T-helper 2 cell treated with Interferon-gamma antibody and Interleukin-4, amounts not matched to agents 5 μg/mL and 100 μg/mL, for 36 hours (primary cell): ENCODE measurements at regions not wholly inside any gene's neighbourhood (a gene's known extent, or its start where the extent isn't known, plus 50 kb on each side); places are given as distances from the start of the nearest gene placed in this dataset.

Experiments used
- DNase-seq: peaks from one replicate; pipeline ENCODE4 v3.0.0; 2021; ENCODE audit warnings: low spot score
- H3K27ac Mint-ChIP-seq: one replicate; pipeline ENCODE4 v1.8.0; 2021; ENCODE audit warnings: mild to moderate bottlenecking, mixed read lengths
- H3K27me3 Mint-ChIP-seq: one replicate; pipeline ENCODE4 v1.8.0; 2021; ENCODE audit warnings: low read depth, mixed read lengths
- H3K36me3 Mint-ChIP-seq: one replicate; pipeline ENCODE4 v1.8.0; 2021; ENCODE audit warnings: low read depth, mixed read lengths
- H3K4me1 Mint-ChIP-seq: one replicate; pipeline ENCODE4 v1.8.0; 2021; ENCODE audit warnings: low read depth, mixed read lengths
- H3K4me3 Mint-ChIP-seq: one replicate; pipeline ENCODE4 v1.8.0; 2022; ENCODE audit warnings: mild to moderate bottlenecking, moderate library complexity, mixed read lengths
- H3K9me3 Mint-ChIP-seq: one replicate; pipeline ENCODE4 v1.8.0; 2021; ENCODE audit warnings: mixed read lengths

DNA sequence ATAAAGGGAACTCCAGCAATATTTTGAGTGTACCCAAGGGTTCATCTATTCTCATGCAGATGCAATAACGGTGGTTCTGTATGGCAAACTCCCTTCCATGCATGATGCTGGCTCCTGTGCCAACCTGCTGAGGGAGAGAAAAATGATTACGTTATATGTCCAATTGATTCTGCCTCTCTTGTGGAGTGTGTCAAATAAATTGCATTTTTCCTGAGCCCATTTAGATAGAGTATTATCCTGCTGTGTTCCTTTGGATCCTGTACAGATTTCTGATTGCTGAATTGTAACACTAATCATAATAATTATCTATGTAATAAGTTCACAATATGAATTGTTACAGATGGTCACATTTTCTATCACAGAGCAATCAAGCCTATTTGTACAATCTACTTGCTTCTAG, 821.7 kb downstream of the C4orf33 start:
- Mint-ChIP-seq H3K36me3 (no peaks in the 10 kb centered on the region), H3K4me1 (no peaks in the 10 kb centered on the region), H3K27ac (no peak overlapping the region), H3K4me3 (no peak overlapping the region), H3K27me3 (no peaks in the 10 kb centered on the region), H3K9me3 (no peaks in the 10 kb centered on the region)
- DNase-seq = no peak

GRCh38 chr4:129926936-129927335, 831.0 kb downstream of the C4orf33 start:
- H3K9me3 Mint-ChIP-seq = no peaks in the 10 kb centered on the region
- no peak for DNase-seq
- no peak overlapping the region for H3K27ac Mint-ChIP-seq
- H3K4me1 Mint-ChIP-seq = no peaks in the 10 kb centered on the region
- H3K36me3 Mint-ChIP-seq = no peaks in the 10 kb centered on the region
- H3K27me3 Mint-ChIP-seq = no peaks in the 10 kb centered on the region
- H3K4me3 Mint-ChIP-seq = no peak overlapping the region

GRCh38 chr4:129929052-129929451, 833.1 kb downstream of the C4orf33 start:
- DNase-seq = no peak
- H3K4me1 Mint-ChIP-seq = no peaks in the 10 kb centered on the region
- H3K27me3 Mint-ChIP-seq = no peaks in the 10 kb centered on the region
- no peaks in the 10 kb centered on the region for H3K36me3 Mint-ChIP-seq
- H3K9me3 Mint-ChIP-seq = no peaks in the 10 kb centered on the region
- H3K27ac Mint-ChIP-seq = no peak overlapping the region
- no peak overlapping the region for H3K4me3 Mint-ChIP-seq

GRCh38 chr4:129929984-129930383, 834.0 kb downstream of the C4orf33 start:
- no peak overlapping the region for H3K27ac Mint-ChIP-seq
- DNase-seq = no peak
- H3K9me3 Mint-ChIP-seq = no peaks in the 10 kb centered on the region
- H3K4me3 Mint-ChIP-seq = no peak overlapping the region
- no peaks in the 10 kb centered on the region for H3K4me1 Mint-ChIP-seq
- H3K27me3 Mint-ChIP-seq = no peaks in the 10 kb centered on the region
- no peaks in the 10 kb centered on the region for H3K36me3 Mint-ChIP-seq

- H3K27ac Mint-ChIP-seq = no peak overlapping the region
- H3K36me3 Mint-ChIP-seq = no peaks in the 10 kb centered on the region
- no peak overlapping the region for H3K4me3 Mint-ChIP-seq
- no peak for DNase-seq
- no peaks in the 10 kb centered on the region for H3K27me3 Mint-ChIP-seq
- H3K4me1 Mint-ChIP-seq = no peaks in the 10 kb centered on the region
- no peaks in the 10 kb centered on the region for H3K9me3 Mint-ChIP-seq
Observed at GRCh38 chr4:129950217-129950616, 854.3 kb downstream of the C4orf33 start.

DNA sequence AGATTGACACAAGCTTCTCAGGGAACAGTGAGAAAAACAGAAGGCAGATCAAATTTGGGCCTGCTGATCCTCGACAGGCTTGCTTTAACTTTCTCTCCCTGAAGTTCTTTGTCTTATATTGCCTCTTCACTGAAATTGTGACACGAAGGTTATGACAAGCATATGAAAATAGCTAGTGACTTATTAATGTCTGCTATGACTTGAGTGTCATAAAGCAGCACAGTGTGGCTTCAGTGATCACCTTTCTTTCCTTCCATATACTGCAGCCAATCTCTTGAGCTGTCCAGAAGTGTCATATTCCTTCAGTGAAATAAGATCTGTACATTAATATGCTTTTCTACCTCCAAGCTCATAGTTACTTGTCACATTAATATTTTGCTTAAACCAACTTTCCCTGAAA, 870.2 kb downstream of the C4orf33 start:
- no peak overlapping the region for H3K4me3 Mint-ChIP-seq
- peaks cover 3% of the 10 kb centered on the region for H3K9me3 Mint-ChIP-seq
- H3K27me3 Mint-ChIP-seq = no peaks in the 10 kb centered on the region
- no peaks in the 10 kb centered on the region for H3K36me3 Mint-ChIP-seq
- H3K4me1 Mint-ChIP-seq = no peaks in the 10 kb centered on the region
- no peak for DNase-seq
- H3K27ac Mint-ChIP-seq = no peak overlapping the region

GRCh38 chr4:129968366-129968765, 872.4 kb downstream of the C4orf33 start:
- Mint-ChIP-seq H3K4me3 (no peak overlapping the region), H3K27ac (no peak overlapping the region), H3K9me3 (peaks cover 6% of the 10 kb centered on the region), H3K36me3 (no peaks in the 10 kb centered on the region), H3K27me3 (no peaks in the 10 kb centered on the region), H3K4me1 (no peaks in the 10 kb centered on the region)
- no peak for DNase-seq

DNA sequence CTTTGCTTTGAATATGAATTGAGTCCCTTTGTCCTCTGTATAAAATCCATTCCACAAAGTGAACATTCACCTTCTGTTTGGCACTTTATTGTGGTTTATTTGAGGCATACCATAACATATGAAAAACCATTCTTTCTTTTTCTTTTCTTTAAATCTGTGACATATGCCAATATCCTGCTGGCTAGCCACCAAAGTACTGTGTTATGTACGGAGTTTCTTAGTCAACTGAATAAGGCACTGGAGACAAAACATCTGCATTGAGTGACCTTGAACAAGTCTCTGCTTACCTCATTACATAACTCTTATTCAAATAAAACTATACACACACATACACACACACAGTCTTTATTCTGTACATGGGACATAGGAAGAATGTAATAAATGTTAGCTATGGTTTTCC, 872.8 kb downstream of the C4orf33 start:
- no peak overlapping the region for H3K27ac Mint-ChIP-seq
- no peaks in the 10 kb centered on the region for H3K4me1 Mint-ChIP-seq
- H3K27me3 Mint-ChIP-seq = no peaks in the 10 kb centered on the region
- H3K4me3 Mint-ChIP-seq = no peak overlapping the region
- DNase-seq = no peak
- peaks cover 6% of the 10 kb centered on the region for H3K9me3 Mint-ChIP-seq
- H3K36me3 Mint-ChIP-seq = no peaks in the 10 kb centered on the region

- no peaks in the 10 kb centered on the region for H3K36me3 Mint-ChIP-seq
- no peak for DNase-seq
- H3K4me1 Mint-ChIP-seq = no peaks in the 10 kb centered on the region
- H3K4me3 Mint-ChIP-seq = no peak overlapping the region
- H3K9me3 Mint-ChIP-seq = peaks cover 6% of the 10 kb centered on the region
- H3K27me3 Mint-ChIP-seq = no peaks in the 10 kb centered on the region
- H3K27ac Mint-ChIP-seq = no peak overlapping the region
Observed at GRCh38 chr4:129970801-129971200, 874.8 kb downstream of the C4orf33 start.

DNA sequence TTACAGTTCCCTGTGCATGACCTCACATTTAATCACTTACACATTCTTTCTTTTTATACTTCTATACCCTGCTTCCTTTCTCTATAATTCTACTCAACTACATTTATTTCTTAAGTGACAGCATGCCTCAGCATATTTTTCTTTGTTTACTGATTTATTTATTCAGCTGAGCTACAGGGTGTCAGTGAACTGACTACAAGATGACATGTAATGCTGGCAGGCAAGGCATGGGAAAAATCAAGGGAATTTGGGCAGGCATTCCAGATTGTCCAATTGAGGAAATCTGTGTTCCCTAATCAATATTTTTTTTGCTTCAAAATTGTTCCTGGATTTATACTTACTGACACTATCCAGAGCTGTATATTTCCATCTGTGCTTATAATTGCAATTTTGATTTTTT, 875.5 kb downstream of the C4orf33 start:
- Mint-ChIP-seq H3K9me3 (peaks cover 6% of the 10 kb centered on the region), H3K27ac (no peak overlapping the region), H3K4me3 (no peak overlapping the region), H3K36me3 (no peaks in the 10 kb centered on the region), H3K4me1 (no peaks in the 10 kb centered on the region), H3K27me3 (no peaks in the 10 kb centered on the region)
- no peak for DNase-seq

- no peak for DNase-seq
- H3K9me3 Mint-ChIP-seq = peaks cover 3% of the 10 kb centered on the region
- no peaks in the 10 kb centered on the region for H3K4me1 Mint-ChIP-seq
- H3K27ac Mint-ChIP-seq = no peak overlapping the region
- no peaks in the 10 kb centered on the region for H3K36me3 Mint-ChIP-seq
- H3K4me3 Mint-ChIP-seq = no peak overlapping the region
- H3K27me3 Mint-ChIP-seq = no peaks in the 10 kb centered on the region
Observed at GRCh38 chr4:129972257-129972656, 876.3 kb downstream of the C4orf33 start.

- Mint-ChIP-seq H3K4me3 (no peak overlapping the region), H3K9me3 (peaks cover 3% of the 10 kb centered on the region), H3K36me3 (no peaks in the 10 kb centered on the region), H3K4me1 (no peaks in the 10 kb centered on the region), H3K27me3 (no peaks in the 10 kb centered on the region), H3K27ac (no peak overlapping the region)
- DNase-seq = no peak
Observed at GRCh38 chr4:129974730-129975129, 878.8 kb downstream of the C4orf33 start.

DNA sequence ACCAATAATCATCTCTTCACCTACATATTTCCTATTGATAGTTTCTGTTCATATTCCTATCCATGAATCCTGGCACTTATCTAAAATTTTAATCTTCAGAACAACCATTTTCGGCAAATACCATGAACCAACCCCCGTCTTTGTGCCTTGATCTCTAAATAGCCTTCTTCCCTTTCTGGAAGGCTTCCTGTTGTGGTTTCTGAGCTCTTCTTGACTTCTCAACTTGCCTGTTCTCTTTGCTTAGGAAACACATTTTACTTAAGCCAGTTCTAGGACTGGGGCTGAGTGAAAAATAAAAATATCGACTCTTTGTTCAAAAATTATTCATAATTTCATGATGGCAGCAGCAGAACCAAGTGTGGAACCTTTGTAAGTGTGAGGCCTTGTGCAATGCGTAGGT, 882.4 kb downstream of the C4orf33 start:
- H3K4me3 Mint-ChIP-seq = no peak overlapping the region
- DNase-seq = no peak
- H3K36me3 Mint-ChIP-seq = no peaks in the 10 kb centered on the region
- no peaks in the 10 kb centered on the region for H3K27me3 Mint-ChIP-seq
- H3K9me3 Mint-ChIP-seq = no peaks in the 10 kb centered on the region
- no peaks in the 10 kb centered on the region for H3K4me1 Mint-ChIP-seq
- H3K27ac Mint-ChIP-seq = no peak overlapping the region

DNA sequence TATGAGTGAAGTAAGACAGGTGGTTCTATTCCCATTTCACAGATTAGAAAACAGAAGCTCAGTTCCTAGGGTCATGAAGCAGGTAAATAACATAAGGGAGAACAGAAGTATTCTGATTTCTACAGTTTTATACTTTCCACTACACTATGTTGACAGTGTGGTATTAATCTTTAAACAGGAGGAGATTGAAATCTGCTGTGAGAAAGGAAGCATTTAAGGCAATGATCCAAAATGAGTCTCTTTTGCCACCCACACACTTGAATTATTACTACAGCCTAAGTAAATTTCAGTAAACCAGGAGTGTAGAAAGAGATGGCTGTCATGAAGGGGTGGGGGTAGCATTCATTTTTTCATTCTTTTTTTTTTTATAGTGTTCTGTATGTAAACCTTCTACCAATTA, 893.0 kb downstream of the C4orf33 start:
- no peaks in the 10 kb centered on the region for H3K9me3 Mint-ChIP-seq
- no peak overlapping the region for H3K27ac Mint-ChIP-seq
- no peaks in the 10 kb centered on the region for H3K4me1 Mint-ChIP-seq
- H3K27me3 Mint-ChIP-seq = no peaks in the 10 kb centered on the region
- no peak for DNase-seq
- H3K4me3 Mint-ChIP-seq = no peak overlapping the region
- no peaks in the 10 kb centered on the region for H3K36me3 Mint-ChIP-seq

- H3K4me1 Mint-ChIP-seq = no peaks in the 10 kb centered on the region
- no peak overlapping the region for H3K27ac Mint-ChIP-seq
- DNase-seq = no peak
- no peak overlapping the region for H3K4me3 Mint-ChIP-seq
- H3K9me3 Mint-ChIP-seq = peaks cover 3% of the 10 kb centered on the region
- no peaks in the 10 kb centered on the region for H3K36me3 Mint-ChIP-seq
- no peaks in the 10 kb centered on the region for H3K27me3 Mint-ChIP-seq
Observed at GRCh38 chr4:129994715-129995114, 898.8 kb downstream of the C4orf33 start.
